ENCODE measurements at regions not wholly inside any gene's neighbourhood (a gene's known extent, or its start where the extent isn't known, plus 50 kb on each side); places are given as distances from the start of the nearest gene placed in this dataset.
"Not testable (repeated sequence)": the region's sequence is repeated elsewhere in the genome, so short reads cannot be mapped to it uniquely, and the experiment has no call there.

- Histone ChIP-seq H3K27me3 (peaks cover 17% of the 10 kb centered on the region), H3K36me3 (no peaks in the 10 kb centered on the region), H3K9me3 (no peaks in the 10 kb centered on the region), H3K27ac (no peak overlapping the region), H3K4me1 (peaks cover 0 to 4% (median 0%) of the 10 kb centered on the region in 4 donors), H3K4me3 (no peak overlapping the region)
- 58 to 65% methylated on average over 5 to 6 of the region's 6 CpGs for WGBS, 2 donors (ENCODE audit: low coverage in 1 of 2)
- no peak for DNase-seq
- TF ChIP-seq POLR2AphosphoS5 (IDR thresholded peaks at IDR 0.05): no peak
- TF ChIP-seq EP300 (IDR thresholded peaks at IDR 0.05; ENCODE audit: low read depth): no peak
- TF ChIP-seq CTCF (IDR thresholded peaks at IDR 0.05): no peak
- no peak for TF ChIP-seq POLR2A (IDR thresholded peaks at IDR 0.05)
- intact Hi-C loops (cut with DNase I; ENCODE audit: low total_unique reads): no loop called here
- in situ Hi-C loops (cut with MboI; ENCODE audit: low pct_ligation_motif_present in 1 of 4, low pct_unique_long_range_greater_than_20kb in 1 of 4, low sequenced_read_pairs in 3 of 4): no loop called here
Measured at GRCh38 chr20:56733967-56734366, 104.9 kb downstream of the TFAP2C start.

GRCh38 chr20:56735084-56735642 lies 106.1 kb downstream of the TFAP2C start:
- Histone ChIP-seq H3K4me1 (peaks cover 0 to 4% (median 0%) of the 10 kb centered on the region in 4 donors), H3K36me3 (no peaks in the 10 kb centered on the region), H3K27ac (no peak overlapping the region), H3K27me3 (peaks cover 22% of the 10 kb centered on the region), H3K4me3 (no peak overlapping the region), H3K9me3 (no peaks in the 10 kb centered on the region)
- intact Hi-C loops (cut with DNase I; ENCODE audit: low total_unique reads) (no loop called here), in situ Hi-C loops (cut with MboI; ENCODE audit: low pct_ligation_motif_present in 1 of 4, low pct_unique_long_range_greater_than_20kb in 1 of 4, low sequenced_read_pairs in 3 of 4) (no loop called here)
- TF ChIP-seq CTCF (IDR thresholded peaks at IDR 0.05) (no peak), POLR2A (IDR thresholded peaks at IDR 0.05) (no peak), EP300 (IDR thresholded peaks at IDR 0.05; ENCODE audit: low read depth) (no peak), POLR2AphosphoS5 (IDR thresholded peaks at IDR 0.05) (no peak)
- 46% methylated on average over 15 of the region's 15 CpGs; no CpG with 5 or more reads in 1 of the 2 donors for whole genome bisulfite sequencing, 2 donors (ENCODE audit: low coverage in 1 of 2)
- no peak for DNase-seq

GRCh38 chr20:56736285-56736857 lies 107.3 kb downstream of the TFAP2C start:
- TF ChIP-seq EP300 (IDR thresholded peaks at IDR 0.05; ENCODE audit: low read depth) (no peak), POLR2AphosphoS5 (IDR thresholded peaks at IDR 0.05) (no peak), POLR2A (IDR thresholded peaks at IDR 0.05) (no peak), CTCF (IDR thresholded peaks at IDR 0.05) (no peak)
- Histone ChIP-seq H3K36me3 (no peaks in the 10 kb centered on the region), H3K27ac (no peak overlapping the region), H3K27me3 (peaks cover 22% of the 10 kb centered on the region), H3K9me3 (no peaks in the 10 kb centered on the region), H3K4me3 (no peak overlapping the region), H3K4me1 (peaks cover 0 to 4% (median 0%) of the 10 kb centered on the region in 4 donors)
- in situ Hi-C loops (cut with MboI; ENCODE audit: low pct_ligation_motif_present in 1 of 4, low pct_unique_long_range_greater_than_20kb in 1 of 4, low sequenced_read_pairs in 3 of 4) (no loop called here), intact Hi-C loops (cut with DNase I; ENCODE audit: low total_unique reads) (no loop called here)
- no peak for DNase-seq
- 42 to 62% methylated on average over 7 to 10 of the region's 10 CpGs for WGBS, 2 donors (ENCODE audit: low coverage in 1 of 2)

GRCh38 chr20:56744325-56744821 lies 115.3 kb downstream of the TFAP2C start:
- H3K9me3 ChIP-seq; H3K27ac ChIP-seq; H3K4me3 ChIP-seq; intact Hi-C loops (cut with DNase I; ENCODE audit: low total_unique reads); H3K4me1 ChIP-seq; DNase-seq; in situ Hi-C loops (cut with MboI; ENCODE audit: low pct_ligation_motif_present in 1 of 4, low pct_unique_long_range_greater_than_20kb in 1 of 4, low sequenced_read_pairs in 3 of 4); H3K27me3 ChIP-seq; H3K36me3 ChIP-seq: not testable (repeated sequence)
- 85 to 93% methylated on average over 3 to 4 of the region's 4 CpGs for WGBS, 2 donors (ENCODE audit: low coverage in 1 of 2)
